ENCODE measurements at regions not wholly inside any gene's neighbourhood (a gene's known extent, or its start where the extent isn't known, plus 50 kb on each side); places are given as distances from the start of the nearest gene placed in this dataset.

- H3K4me3 ChIP-seq = no peak overlapping the region
- TF ChIP-seq CTCF (IDR thresholded peaks at IDR 0.05; ENCODE audit: low read depth, low read length) = no peak
- no peaks in the 10 kb centered on the region for H3K9me3 ChIP-seq (ENCODE audit: low read depth)
Observed at GRCh38 chr3:135440746-135441145, 524.8 kb upstream of the PPP2R3A start.

DNA sequence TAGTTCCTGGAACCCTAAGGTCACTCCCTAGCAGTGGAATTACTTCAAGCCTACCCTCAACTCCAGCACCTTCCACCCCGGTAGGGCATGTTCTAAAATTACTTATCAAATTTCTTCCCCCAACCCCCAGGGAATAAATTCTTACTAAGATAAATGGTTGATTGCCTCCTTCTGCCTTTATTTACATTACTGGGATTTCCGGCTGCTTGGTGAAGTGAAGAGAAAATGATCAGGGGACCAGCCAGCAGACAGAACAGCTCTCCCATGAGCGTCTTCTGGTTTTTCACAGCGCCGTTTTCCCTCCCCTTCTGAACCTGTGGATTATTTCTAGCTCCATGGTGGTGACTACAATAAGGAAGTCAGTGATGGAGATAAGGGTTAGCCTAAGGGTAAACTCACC lies 521.5 kb upstream of the PPP2R3A start:
- Histone ChIP-seq H3K36me3 (no peaks in the 10 kb centered on the region), H3K9me3 (ENCODE audit: low read depth) (no peaks in the 10 kb centered on the region), H3K27ac (no peak overlapping the region), H3K4me1 (ENCODE audit: low read depth) (no peaks in the 10 kb centered on the region), H3K27me3 (peaks cover 5% of the 10 kb centered on the region), H3K4me3 (no peak overlapping the region)
- no peak for TF ChIP-seq CTCF (IDR thresholded peaks at IDR 0.05; ENCODE audit: low read depth, low read length)
- no peak for DNase-seq (ENCODE audit: low read depth in 1 of 2, low spot score in 1 of 2)

More at GRCh38 chr3:135440746-135441145, 524.8 kb upstream of the PPP2R3A start:
- no peak overlapping the region for H3K27ac ChIP-seq
- no peaks in the 10 kb centered on the region for H3K4me1 ChIP-seq (ENCODE audit: low read depth)
- H3K27me3 ChIP-seq = no peaks in the 10 kb centered on the region
- DNase-seq (ENCODE audit: low read depth in 1 of 2, low spot score in 1 of 2) = no peak
- H3K36me3 ChIP-seq = no peaks in the 10 kb centered on the region

GRCh38 chr3:135447483-135447882 lies 518.0 kb upstream of the PPP2R3A start:
- Histone ChIP-seq H3K4me1 (ENCODE audit: low read depth) (no peaks in the 10 kb centered on the region), H3K9me3 (ENCODE audit: low read depth) (no peaks in the 10 kb centered on the region), H3K4me3 (no peak overlapping the region), H3K27ac (no peak overlapping the region), H3K36me3 (no peaks in the 10 kb centered on the region), H3K27me3 (peaks cover 6% of the 10 kb centered on the region)
- no peak for TF ChIP-seq CTCF (IDR thresholded peaks at IDR 0.05; ENCODE audit: low read depth, low read length)
- no peak for DNase-seq (ENCODE audit: low read depth in 1 of 2, low spot score in 1 of 2)

GRCh38 chr3:135448520-135448919 lies 517.0 kb upstream of the PPP2R3A start:
- peaks cover 6% of the 10 kb centered on the region for H3K27me3 ChIP-seq
- H3K36me3 ChIP-seq = no peaks in the 10 kb centered on the region
- H3K4me1 ChIP-seq (ENCODE audit: low read depth) = no peaks in the 10 kb centered on the region
- no peak for TF ChIP-seq CTCF (IDR thresholded peaks at IDR 0.05; ENCODE audit: low read depth, low read length)
- no peaks in the 10 kb centered on the region for H3K9me3 ChIP-seq (ENCODE audit: low read depth)
- DNase-seq (ENCODE audit: low read depth in 1 of 2, low spot score in 1 of 2) = no peak
- no peak overlapping the region for H3K27ac ChIP-seq
- H3K4me3 ChIP-seq = no peak overlapping the region

DNA sequence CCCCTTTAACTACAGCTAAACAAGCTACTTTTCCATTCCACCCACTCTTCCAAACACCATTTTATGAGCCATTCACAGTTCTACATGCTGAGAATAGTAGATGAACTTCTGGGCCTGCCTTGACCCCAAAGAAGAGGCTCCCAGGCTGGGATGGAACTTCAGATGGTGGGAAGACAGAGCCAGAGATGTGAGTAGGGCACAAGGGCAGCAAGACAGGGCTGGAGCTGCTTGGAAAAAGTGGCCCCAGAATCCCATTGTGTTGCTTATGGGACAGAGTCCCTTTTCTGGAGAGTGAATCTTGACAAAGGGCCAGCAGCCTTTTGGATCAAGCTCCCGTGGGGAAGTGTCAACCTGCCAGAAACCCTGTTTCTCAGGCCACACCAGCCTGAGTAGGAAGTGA lies 516.5 kb upstream of the PPP2R3A start:
- Histone ChIP-seq H3K36me3 (no peaks in the 10 kb centered on the region), H3K27me3 (peaks cover 6% of the 10 kb centered on the region), H3K4me1 (ENCODE audit: low read depth) (no peaks in the 10 kb centered on the region), H3K9me3 (ENCODE audit: low read depth) (no peaks in the 10 kb centered on the region), H3K27ac (no peak overlapping the region), H3K4me3 (no peak overlapping the region)
- no peak for DNase-seq (ENCODE audit: low read depth in 1 of 2, low spot score in 1 of 2)
- TF ChIP-seq CTCF (IDR thresholded peaks at IDR 0.05; ENCODE audit: low read depth, low read length) = no peak
